Astrocyte of the hippocampus (primary cell): ENCODE measurements at regions not wholly inside any gene's neighbourhood (a gene's known extent, or its start where the extent isn't known, plus 50 kb on each side); places are given as distances from the start of the nearest gene placed in this dataset.
"Not testable (repeated sequence)": the region's sequence is repeated elsewhere in the genome, so short reads cannot be mapped to it uniquely, and the experiment has no call there.

Experiments used
- DNase-seq: peaks from one replicate; pipeline ENCODE4 v3.0.0; 2011; ENCODE audit warnings: low read depth, low spot score

- no peak for DNase-seq
Measured at GRCh38 chr12:31216479-31216878, 109.5 kb downstream of the SINHCAF start.

- no peak for DNase-seq
Measured at GRCh38 chr12:31217356-31218130, 108.4 kb downstream of the SINHCAF start.

- DNase-seq = no peak
Measured at GRCh38 chr12:31218203-31219025, 107.5 kb downstream of the SINHCAF start.

GRCh38 chr12:31219521-31219920 is 106.4 kb downstream of the SINHCAF start:
- DNase-seq = no peak

- peak; percentile 28 for DNase-seq
Measured at GRCh38 chr12:31220061-31220460, 105.9 kb downstream of the SINHCAF start.

- DNase-seq = peak; percentile 63
Measured at GRCh38 chr12:31220633-31221550, 105.1 kb downstream of the SINHCAF start.

- DNase-seq = no peak
Measured at GRCh38 chr12:31221551-31221945, 104.4 kb downstream of the SINHCAF start.

- no peak for DNase-seq
Measured at GRCh38 chr12:31222620-31223222, 103.2 kb downstream of the SINHCAF start.

- DNase-seq = not testable (repeated sequence)
Measured at GRCh38 chr12:31223640-31224039, 102.3 kb downstream of the SINHCAF start.

GRCh38 chr12:31224768-31225448 is 101.0 kb downstream of the SINHCAF start:
- DNase-seq = no peak

- no peak for DNase-seq
Measured at GRCh38 chr12:31225656-31226535, 100.1 kb downstream of the SINHCAF start.

GRCh38 chr12:31226639-31227038 is 99.3 kb downstream of the SINHCAF start:
- no peak for DNase-seq

- no peak for DNase-seq
Measured at GRCh38 chr12:31227401-31227981, 98.5 kb downstream of the SINHCAF start.

- no peak for DNase-seq
Measured at GRCh38 chr12:31228811-31229792, 96.8 kb downstream of the SINHCAF start.

GRCh38 chr12:31230004-31230403 is 95.9 kb downstream of the SINHCAF start:
- DNase-seq = no peak
